GM19324 (cell line): ENCODE measurements at regions not wholly inside any gene's neighbourhood (a gene's known extent, or its start where the extent isn't known, plus 50 kb on each side); places are given as distances from the start of the nearest gene placed in this dataset.

Source experiments
- ATAC-seq: cut with Tn5 transposase; IDR thresholded peaks from one replicate; pipeline ENCODE4 v1.9.1; 2021; ENCODE audit warnings: mild to moderate bottlenecking, moderate library complexity; ENCODE audit not compliant: unreplicated experiment, low FRiP score

DNA sequence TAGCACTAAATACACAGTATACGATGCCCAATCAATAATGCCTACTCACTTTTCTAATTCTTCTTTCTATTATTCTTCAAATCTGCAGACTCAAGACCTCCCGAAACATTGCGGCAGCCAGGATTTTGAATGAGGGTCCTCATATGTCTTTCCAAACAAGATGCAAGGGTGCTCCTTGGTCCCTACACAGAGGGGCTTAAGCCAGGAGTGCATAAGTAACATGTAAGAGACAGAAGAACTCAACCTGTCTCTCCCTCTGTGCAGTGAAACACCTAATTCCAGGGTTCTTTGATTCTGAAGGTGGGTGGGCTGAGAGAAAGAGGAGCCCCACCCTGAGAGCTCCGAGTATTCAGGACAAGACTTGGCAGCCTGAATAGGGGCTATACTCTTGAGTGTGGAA, 117.6 kb downstream of the ZNF280B start:
- no peak for ATAC-seq

GRCh38 chr22:22391543-22391942, 117.0 kb downstream of the ZNF280B start:
- no peak for ATAC-seq

- ATAC-seq: no peak
These were observed 116.4 kb downstream of the ZNF280B start for GRCh38 chr22:22392131-22392530.

DNA sequence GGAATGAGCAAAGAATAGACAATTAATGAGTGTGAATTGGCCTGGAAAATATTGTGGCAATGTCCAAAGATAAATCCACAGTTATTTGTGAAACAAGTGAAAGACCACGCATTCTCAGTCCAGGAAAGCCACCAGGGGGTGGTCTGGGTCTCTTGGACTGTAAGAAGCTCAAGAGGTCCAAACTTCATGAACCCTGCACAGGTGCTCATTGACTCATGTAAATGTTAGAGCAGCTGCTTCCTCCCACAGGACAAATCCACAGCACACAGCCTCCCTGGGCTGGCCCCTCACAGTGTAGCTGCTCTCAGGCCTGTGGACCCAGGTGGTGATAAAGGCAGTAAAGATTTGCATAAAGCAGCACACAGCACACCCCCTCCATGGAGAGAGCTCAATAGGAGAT, 114.0 kb downstream of the ZNF280B start:
- no peak for ATAC-seq

- ATAC-seq: no peak
These were observed 113.3 kb downstream of the ZNF280B start for GRCh38 chr22:22395245-22395644.

- no peak for ATAC-seq
These were observed 111.7 kb downstream of the ZNF280B start for GRCh38 chr22:22396741-22397291.

DNA sequence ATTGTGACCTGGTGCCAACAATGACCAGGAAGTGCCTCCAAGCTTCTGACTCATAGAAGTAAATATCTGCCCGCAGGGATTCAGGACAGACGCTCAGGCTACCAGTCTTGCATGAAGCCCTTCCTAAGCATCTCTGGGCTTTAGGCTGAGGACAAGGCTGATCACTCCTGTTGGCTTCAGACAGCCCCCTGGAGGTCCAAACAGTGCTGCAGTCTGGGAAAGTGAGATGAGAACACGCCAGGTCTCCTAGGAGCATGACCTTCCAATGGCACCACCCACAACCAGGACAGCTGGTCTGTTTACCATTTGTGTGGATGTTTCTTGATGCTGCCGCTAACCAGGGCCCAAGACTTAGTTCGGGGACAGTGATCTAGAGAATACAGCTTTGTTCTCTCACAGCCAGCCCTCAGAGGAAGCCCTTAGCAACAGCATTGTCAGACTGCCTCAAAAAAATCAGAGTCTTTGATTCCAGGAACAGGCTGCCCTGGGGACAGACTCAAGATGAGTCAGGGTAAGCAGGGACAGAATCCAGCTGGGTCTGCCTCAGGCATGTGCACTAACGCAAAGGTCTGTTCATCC, 111.2 kb downstream of the ZNF280B start:
- ATAC-seq: no peak

DNA sequence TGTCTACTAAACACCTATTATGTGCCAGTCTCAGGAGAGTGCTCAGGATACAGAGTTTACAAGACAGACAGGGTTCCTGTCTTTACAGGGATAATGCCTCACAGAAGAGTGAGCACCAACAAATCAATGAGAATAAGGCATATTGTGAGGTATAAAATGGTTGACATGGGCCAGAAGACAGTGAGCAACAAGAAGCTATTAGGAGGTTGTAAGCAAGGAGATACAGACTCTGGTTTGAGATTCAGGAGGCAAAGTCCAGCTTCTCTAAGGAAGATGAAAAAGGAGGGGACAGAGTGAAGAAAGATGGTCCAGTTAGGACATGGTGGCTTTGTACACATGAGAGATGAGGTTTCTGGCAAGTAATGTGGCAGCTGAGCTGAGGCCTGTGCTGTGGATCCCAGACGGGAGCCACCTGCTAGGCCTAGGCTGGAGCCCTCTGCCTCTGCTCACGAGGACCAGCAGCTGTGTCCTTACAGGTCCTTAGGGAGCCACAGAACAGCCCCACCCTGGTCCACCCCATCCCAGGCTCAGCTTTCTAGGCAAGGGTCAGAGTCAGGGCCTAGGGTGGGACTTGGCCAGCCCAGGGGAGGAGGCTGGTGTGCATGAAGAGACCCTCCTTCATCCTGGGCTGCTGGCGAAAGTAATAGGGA, 110.5 kb downstream of the ZNF280B start:
- ATAC-seq: no peak

- no peak for ATAC-seq
These were observed 109.8 kb downstream of the ZNF280B start for GRCh38 chr22:22398530-22399327.

- ATAC-seq: no peak
These were observed 108.4 kb downstream of the ZNF280B start for GRCh38 chr22:22400099-22400498.

- ATAC-seq: no peak
These were observed 107.6 kb downstream of the ZNF280B start for GRCh38 chr22:22400964-22401363.

DNA sequence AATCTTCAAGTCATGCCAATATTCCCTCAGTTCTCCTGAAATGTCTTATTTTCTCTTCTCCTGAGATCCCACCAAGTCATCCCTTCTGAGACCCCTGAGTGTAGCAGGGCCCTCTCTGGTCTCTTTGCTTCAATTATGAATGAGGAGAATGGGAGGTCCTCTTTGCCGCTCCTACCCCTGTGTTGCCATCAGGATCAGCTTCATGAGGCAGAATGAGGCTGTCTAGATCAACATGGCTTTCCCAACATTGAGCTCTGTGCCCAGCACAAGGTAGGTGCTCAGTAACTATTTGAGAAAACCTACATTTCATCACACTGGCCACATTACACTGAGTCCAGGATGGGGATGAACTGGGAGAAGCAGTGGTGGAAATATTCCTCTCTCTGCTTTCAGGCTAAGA, 107.2 kb downstream of the ZNF280B start:
- ATAC-seq: no peak

DNA sequence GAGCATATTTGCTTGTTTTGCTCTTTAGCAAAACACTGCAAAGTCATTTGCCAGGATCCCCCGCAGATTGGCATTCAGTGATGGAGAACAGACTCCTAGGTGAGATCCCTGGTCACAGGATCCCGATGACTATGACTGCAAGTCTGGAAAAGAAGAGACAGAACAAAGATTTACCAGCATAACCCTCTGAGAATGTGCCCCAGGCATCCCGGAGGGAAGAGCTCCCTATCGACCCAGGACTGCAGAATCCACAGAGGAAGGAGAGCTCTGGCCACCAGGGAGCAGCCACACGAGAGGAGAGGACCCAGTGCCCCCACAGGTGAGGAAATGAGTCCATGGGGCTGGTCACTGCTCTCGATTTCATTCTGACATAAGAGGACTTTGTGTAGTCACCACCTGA, 105.2 kb downstream of the ZNF280B start:
- ATAC-seq: no peak

- ATAC-seq: no peak
These were observed 104.8 kb downstream of the ZNF280B start for GRCh38 chr22:22403771-22404170.

DNA sequence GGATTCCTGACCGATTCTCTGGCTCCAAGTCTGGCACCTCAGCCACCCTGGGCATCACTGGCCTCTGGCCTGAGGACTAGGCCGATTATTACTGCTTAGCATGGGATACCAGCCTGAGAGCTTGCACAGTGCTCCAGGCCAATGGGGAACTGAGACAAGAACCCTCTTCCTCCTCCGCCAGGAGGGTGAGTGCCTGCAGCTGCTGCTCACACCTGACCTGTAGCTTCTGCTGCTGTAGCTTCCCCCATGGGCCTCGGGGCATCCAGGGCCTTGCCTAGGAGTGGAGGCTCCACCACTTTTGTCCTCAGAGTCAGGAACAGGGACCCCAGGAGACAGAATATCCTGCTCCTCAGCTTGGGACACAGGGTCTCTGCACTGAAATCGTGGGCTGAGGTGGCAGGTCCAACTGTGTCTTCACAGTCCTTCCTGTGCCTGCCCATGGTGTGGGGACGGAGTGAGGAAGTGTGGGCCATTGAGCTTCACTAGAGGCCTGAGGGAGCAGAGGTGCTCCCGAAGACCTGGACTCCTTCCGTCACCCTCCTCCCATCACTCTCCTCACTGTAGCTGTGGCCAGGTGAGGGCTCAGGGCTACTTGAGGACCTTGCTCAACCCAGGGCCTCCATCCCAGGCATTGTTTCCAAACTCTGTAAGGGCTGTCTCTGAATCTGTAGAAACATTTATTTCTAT, 103.8 kb downstream of the ZNF280B start:
- no peak for ATAC-seq

- no peak for ATAC-seq
These were observed 102.0 kb downstream of the ZNF280B start for GRCh38 chr22:22406445-22407027.

DNA sequence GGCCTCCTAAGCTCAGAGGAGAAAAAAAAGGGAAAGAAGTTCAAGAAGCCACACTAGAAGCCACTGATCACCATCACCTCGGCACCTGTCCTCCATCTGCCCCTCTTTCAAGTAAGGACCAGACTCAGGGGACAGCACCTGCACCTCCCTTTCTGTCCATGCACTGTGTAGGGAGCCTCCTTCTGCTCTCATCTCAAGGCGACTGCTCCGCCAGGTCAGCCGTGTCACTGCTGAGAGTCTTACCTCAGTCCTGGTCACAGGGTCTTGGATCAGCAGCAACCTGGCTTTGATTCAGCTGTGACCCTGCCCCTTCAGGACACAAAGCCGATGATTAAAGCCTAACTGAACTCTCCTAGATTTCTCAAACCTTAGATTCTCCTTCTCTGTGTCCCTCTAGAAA, 101.5 kb downstream of the ZNF280B start:
- ATAC-seq: no peak

DNA sequence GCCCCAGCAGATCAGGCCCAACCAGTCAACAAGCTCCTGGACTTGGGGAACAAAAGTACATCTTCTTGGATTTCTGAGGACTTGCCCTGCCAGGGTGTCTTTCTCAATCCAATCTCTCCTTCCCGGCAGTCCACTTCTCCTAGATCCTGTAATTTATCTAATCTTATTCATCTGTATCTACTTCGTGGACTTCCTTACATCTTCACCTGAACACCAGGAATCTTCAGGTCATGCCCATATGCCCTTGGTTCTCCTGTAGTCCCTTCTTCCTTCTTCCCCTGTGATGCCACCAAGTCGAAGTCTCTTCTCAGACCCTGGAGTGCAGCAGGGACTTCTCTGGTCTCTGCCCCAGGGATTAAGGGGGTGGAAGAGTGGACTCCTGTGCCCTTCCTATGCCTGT, 100.3 kb downstream of the ZNF280B start:
- no peak for ATAC-seq

DNA sequence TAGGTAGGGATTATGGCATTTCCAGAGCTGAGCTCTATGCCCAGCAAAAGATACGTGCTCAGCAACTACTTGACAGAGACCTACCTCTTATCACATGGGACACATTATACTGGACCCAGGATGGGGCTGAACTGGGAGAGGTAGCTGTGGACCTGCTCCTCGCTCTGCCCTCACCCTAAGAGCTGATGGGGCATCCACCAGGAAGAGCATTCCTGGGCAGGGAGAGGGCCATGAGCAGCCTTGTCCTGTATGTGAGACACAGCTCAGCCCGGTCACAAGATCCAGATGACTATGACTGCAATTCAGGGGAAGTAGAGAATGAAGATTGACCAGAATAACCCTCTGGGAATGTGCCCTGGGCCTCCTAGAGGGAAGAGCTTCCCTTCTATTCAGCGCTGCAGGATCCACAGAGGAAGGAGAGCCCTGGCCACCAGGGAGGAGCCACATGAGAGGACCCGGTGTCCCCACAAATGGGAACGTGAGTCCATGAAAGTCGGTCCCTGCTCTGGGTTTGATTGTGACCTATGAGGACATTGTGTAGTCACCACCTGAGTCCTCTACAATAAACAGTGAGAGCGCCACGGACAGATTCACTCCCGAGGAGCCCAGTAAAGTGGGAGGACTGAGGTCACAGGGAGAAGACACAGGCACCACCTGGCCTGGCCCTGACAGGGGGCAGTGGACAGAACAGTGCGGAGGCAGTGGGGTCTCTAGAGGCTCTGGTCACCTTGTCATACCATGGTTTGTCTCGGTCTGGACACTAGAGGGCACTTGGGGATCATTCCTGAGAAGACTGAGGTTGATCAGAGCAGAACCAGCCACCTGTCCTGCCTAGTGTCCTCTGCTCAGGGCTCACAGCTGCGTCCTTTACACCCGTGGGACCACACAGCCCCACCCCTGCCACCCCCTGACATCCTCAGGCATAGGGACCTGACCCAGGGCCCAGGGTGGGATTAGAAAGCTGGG, 99.5 kb downstream of the ZNF280B start:
- ATAC-seq: peak; percentile 55
